ENCODE measurements at regions not wholly inside any gene's neighbourhood (a gene's known extent, or its start where the extent isn't known, plus 50 kb on each side); places are given as distances from the start of the nearest gene placed in this dataset.
A peak's percentile ranks its signal among the peaks of the same experiment; 100 is the strongest.

DNA sequence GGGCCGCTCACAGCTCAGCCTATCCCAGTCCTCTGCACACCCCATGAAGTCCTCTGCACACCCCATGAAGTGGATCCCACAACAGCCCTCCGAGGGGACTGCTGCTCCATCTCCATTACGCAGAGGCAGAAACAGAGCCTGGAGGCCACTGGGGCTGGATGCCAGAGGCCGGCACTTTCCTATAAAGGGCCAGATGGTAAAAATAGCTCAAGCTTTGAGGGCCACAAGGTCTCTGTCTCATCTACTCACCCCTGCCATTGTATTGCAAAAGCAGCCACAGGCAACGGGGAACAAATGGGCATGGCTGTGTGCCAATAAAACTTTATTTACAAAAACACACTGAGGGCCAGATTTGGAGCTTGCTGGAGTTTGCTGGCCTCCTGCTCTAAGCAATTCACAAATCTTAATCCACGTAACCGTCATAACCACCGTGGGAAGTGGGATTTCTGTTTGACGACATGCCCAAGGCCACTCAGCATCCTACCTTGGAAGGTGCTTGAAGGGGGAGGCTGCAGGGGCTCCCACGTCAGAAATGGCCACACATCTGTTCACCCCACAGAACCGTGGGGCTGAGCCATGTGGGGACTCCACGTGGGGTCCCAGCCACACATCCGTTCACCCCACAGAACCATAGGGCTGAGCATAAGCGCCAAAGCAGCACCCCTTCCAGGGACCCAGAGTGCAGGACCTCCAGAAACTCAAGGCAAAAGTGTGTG is 92.0 kb downstream of the NCOR2 start:
- BruUV-seq (replicated peaks) = no TSS peak
- no peak for DNase-seq
- no peak overlapping the region for H3K4me3 Mint-ChIP-seq (ENCODE audit: unreplicated experiment)
- Histone ChIP-seq H3K36me3 (ENCODE audit: control insufficient read depth, insufficient read depth, low read length) (peaks cover 11% of the 10 kb centered on the region), H3K9me3 (peaks cover 24% of the 10 kb centered on the region; the same call in 1 of the 2 replicates), H3K27me3 (replicated peaks; ENCODE audit: control insufficient read depth, insufficient read depth, low read length) (no peaks in the 10 kb centered on the region), H3K4me1 (0 out of 2 replicates have a peak, but pooled peaks cover 3% of the 10 kb centered on the region), H3K4me3 (ENCODE audit: low read depth, low read length) (no peak overlapping the region)
- H3K36me3 Mint-ChIP-seq (ENCODE audit: insufficient read depth, unreplicated experiment) = peaks cover 86% of the 10 kb centered on the region
- H3K27me3 Mint-ChIP-seq (ENCODE audit: insufficient read depth, unreplicated experiment) = no peaks in the 10 kb centered on the region
- intact Hi-C loops (cut with micrococcal nuclease; ENCODE audit: unreplicated experiment) = no loop called here
- ChIA-PET POLR2A (no interaction called here), CTCF (no interaction called here)
- H3K9me3 Mint-ChIP-seq (ENCODE audit: unreplicated experiment) = peaks cover 14% of the 10 kb centered on the region
- no peaks in the 10 kb centered on the region for H3K4me1 Mint-ChIP-seq (ENCODE audit: low read depth, unreplicated experiment)
- no peak overlapping the region for H3K27ac Mint-ChIP-seq (ENCODE audit: unreplicated experiment)
- TF ChIP-seq, protein P1, sequence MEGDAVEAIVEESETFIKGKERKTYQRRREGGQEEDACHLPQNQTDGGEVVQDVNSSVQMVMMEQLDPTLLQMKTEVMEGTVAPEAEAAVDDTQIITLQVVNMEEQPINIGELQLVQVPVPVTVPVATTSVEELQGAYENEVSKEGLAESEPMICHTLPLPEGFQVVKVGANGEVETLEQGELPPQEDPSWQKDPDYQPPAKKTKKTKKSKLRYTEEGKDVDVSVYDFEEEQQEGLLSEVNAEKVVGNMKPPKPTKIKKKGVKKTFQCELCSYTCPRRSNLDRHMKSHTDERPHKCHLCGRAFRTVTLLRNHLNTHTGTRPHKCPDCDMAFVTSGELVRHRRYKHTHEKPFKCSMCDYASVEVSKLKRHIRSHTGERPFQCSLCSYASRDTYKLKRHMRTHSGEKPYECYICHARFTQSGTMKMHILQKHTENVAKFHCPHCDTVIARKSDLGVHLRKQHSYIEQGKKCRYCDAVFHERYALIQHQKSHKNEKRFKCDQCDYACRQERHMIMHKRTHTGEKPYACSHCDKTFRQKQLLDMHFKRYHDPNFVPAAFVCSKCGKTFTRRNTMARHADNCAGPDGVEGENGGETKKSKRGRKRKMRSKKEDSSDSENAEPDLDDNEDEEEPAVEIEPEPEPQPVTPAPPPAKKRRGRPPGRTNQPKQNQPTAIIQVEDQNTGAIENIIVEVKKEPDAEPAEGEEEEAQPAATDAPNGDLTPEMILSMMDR (IDR thresholded peaks at IDR 0.05; ENCODE audit: insufficient read depth in 1 of 2, low read depth in 1 of 2, low read length in 1 of 2, severe bottlenecking in 1 of 2, unreplicated experiment in 1 of 2) = no peak

DNA sequence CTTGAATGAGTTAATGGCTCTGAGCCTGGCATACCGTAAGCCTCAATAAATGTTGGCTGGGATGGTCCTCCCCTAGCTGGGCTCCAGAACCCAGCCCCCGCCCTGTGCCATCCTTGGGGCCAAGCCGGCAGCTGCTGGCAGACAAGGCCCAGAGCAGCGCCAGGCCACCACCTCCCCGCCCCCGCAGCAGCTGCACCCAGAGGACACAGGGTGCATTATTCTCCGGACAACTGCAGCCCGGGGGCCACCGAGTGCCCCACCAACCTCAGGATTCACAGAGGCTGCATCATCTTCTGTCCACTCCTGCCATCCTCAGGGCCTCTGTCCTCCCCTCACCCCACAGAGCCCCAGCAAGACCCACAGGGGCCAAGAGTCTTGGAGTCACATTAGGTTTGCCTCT is 92.7 kb downstream of the NCOR2 start:
- BruUV-seq (replicated peaks) = no TSS peak
- ChIA-PET POLR2A (no interaction called here), CTCF (no interaction called here)
- H3K36me3 Mint-ChIP-seq (ENCODE audit: insufficient read depth, unreplicated experiment) = peaks cover 93% of the 10 kb centered on the region
- Histone ChIP-seq H3K4me3 (ENCODE audit: low read depth, low read length) (no peak overlapping the region), H3K27me3 (replicated peaks; ENCODE audit: control insufficient read depth, insufficient read depth, low read length) (no peaks in the 10 kb centered on the region), H3K9me3 (peaks cover 28% of the 10 kb centered on the region; the same call in 1 of the 2 replicates), H3K4me1 (no peaks in the 10 kb centered on the region), H3K36me3 (ENCODE audit: control insufficient read depth, insufficient read depth, low read length) (peaks cover 13% of the 10 kb centered on the region)
- H3K9me3 Mint-ChIP-seq (ENCODE audit: unreplicated experiment) = peaks cover 14% of the 10 kb centered on the region
- H3K27ac Mint-ChIP-seq (ENCODE audit: unreplicated experiment) = no peak overlapping the region
- no peak overlapping the region for H3K4me3 Mint-ChIP-seq (ENCODE audit: unreplicated experiment)
- H3K27me3 Mint-ChIP-seq (ENCODE audit: insufficient read depth, unreplicated experiment) = no peaks in the 10 kb centered on the region
- H3K4me1 Mint-ChIP-seq (ENCODE audit: low read depth, unreplicated experiment) = no peaks in the 10 kb centered on the region
- no peak for DNase-seq
- intact Hi-C loops (cut with micrococcal nuclease; ENCODE audit: unreplicated experiment) = no loop called here
- TF ChIP-seq, protein P1 (IDR thresholded peaks at IDR 0.05; ENCODE audit: insufficient read depth in 1 of 2, low read depth in 1 of 2, low read length in 1 of 2, severe bottlenecking in 1 of 2, unreplicated experiment in 1 of 2) = no peak

DNA sequence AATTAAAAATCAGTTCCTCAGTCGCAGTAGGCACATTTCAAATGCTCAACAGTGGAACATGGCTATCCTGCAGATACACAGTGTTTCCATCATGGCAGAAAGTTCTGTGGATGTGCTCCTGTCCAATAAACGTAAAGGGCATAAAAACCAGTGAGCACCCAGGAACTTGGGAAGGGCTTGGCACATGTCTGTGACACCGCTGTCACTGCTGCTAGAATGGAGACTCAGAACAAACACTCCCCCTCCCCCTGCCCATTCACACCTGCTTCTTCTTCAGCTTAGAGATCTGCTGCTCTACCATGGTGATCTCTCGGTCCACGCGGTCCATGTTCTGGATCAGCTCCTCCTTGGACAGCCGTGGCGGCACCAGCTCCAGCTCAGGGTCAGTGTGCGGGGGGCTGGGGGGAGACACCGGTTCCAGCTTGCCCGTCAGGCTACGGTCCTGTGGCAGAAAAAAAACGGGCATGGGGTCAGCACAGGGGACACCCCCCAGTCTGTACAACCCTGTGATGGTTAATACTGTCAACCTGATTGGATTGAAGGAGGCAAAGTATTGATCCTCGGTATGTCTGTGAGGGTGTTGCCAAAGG is 94.6 kb downstream of the NCOR2 start:
- no peak overlapping the region for H3K4me3 ChIP-seq (ENCODE audit: low read depth, low read length)
- Mint-ChIP-seq H3K4me1 (ENCODE audit: low read depth, unreplicated experiment) (no peaks in the 10 kb centered on the region), H3K27me3 (ENCODE audit: insufficient read depth, unreplicated experiment) (no peaks in the 10 kb centered on the region), H3K36me3 (ENCODE audit: insufficient read depth, unreplicated experiment) (peaks cover 89% of the 10 kb centered on the region), H3K9me3 (ENCODE audit: unreplicated experiment) (peaks cover 14% of the 10 kb centered on the region), H3K27ac (ENCODE audit: unreplicated experiment) (no peak overlapping the region), H3K4me3 (ENCODE audit: unreplicated experiment) (no peak overlapping the region)
- H3K4me1 ChIP-seq = no peaks in the 10 kb centered on the region
- no peak for DNase-seq
- ChIA-PET POLR2A (no interaction called here), CTCF (no interaction called here)
- H3K27me3 ChIP-seq (replicated peaks; ENCODE audit: control insufficient read depth, insufficient read depth, low read length) = no peaks in the 10 kb centered on the region
- TF ChIP-seq, protein P1 (IDR thresholded peaks at IDR 0.05; ENCODE audit: insufficient read depth in 1 of 2, low read depth in 1 of 2, low read length in 1 of 2, severe bottlenecking in 1 of 2, unreplicated experiment in 1 of 2) = no peak
- TSS peak; percentile 24 for BruUV-seq (replicated peaks)
- H3K36me3 ChIP-seq (ENCODE audit: control insufficient read depth, insufficient read depth, low read length) = peaks cover 13% of the 10 kb centered on the region
- intact Hi-C loops (cut with micrococcal nuclease; ENCODE audit: unreplicated experiment) = no loop called here
- H3K9me3 ChIP-seq = peaks cover 33% of the 10 kb centered on the region; the same call in 1 of the 2 replicates

Measured in Caco-2 (cell line).